ENCODE measurements at regions not wholly inside any gene's neighbourhood (a gene's known extent, or its start where the extent isn't known, plus 50 kb on each side); places are given as distances from the start of the nearest gene placed in this dataset.

DNA sequence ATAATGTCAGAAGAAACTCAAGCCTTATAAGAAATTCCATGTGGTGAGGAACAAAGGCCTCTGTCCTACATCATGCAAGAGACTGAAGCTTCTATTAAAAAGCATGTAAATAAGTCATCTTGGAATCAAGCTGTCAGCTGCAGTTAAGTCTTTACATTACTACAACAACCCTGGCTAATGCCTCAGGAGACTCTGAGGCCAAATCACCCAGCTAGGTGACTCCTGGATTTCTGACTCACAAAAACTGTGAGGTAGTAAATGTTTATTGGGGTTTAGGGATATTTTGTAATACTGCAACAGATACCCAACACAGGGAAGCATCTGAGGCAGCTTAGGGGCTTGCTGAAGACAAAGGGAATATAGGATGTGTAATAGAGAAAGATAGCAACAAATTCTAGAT lies 89.6 kb downstream of the C11orf87 start:
- H3K4me2 ChIP-seq (ENCODE audit: low read length, poor library complexity, severe bottlenecking) = no peak overlapping the region
- no peaks in the 10 kb centered on the region for H3K27me3 ChIP-seq (ENCODE audit: control insufficient read depth in 1 of 2, insufficient read depth in 1 of 2, low read length in 2 of 2)
- no peak overlapping the region for H2BK5ac ChIP-seq (ENCODE audit: low read depth, low read length, poor library complexity, severe bottlenecking)
- no peak overlapping the region for H4K91ac ChIP-seq (ENCODE audit: low read length)
- H3K9ac ChIP-seq (ENCODE audit: low read length) = no peak overlapping the region
- no peak overlapping the region for H3K18ac ChIP-seq (ENCODE audit: low read depth in 1 of 2, low read length in 2 of 2)
- H3K4me3 ChIP-seq (ENCODE audit: insufficient read depth in 1 of 2, low read depth in 1 of 2, low read length in 2 of 2) = no peak overlapping the region
- H3K23ac ChIP-seq (ENCODE audit: low read length in 2 of 2) = no peak overlapping the region
- no peak overlapping the region for H2AFZ ChIP-seq (ENCODE audit: low read depth, low read length)
- H2AK5ac ChIP-seq (ENCODE audit: low read length, severe bottlenecking) = no peak overlapping the region
- no peak overlapping the region for H2BK12ac ChIP-seq (ENCODE audit: low read length in 2 of 2)
- H2BK120ac ChIP-seq (ENCODE audit: low read depth, low read length) = no peak overlapping the region
- no peaks in the 10 kb centered on the region for H3K9me3 ChIP-seq (ENCODE audit: control insufficient read depth, low read length)
- no peak overlapping the region for H4K8ac ChIP-seq (ENCODE audit: low read length)
- H2BK15ac ChIP-seq (ENCODE audit: low read depth, poor library complexity, severe bottlenecking) = no peak overlapping the region
- H3K4ac ChIP-seq (ENCODE audit: low read depth in 1 of 2, low read length in 2 of 2) = no peak overlapping the region
- H3K36me3 ChIP-seq (ENCODE audit: control insufficient read depth in 1 of 2, insufficient read depth in 2 of 2, low read depth in 1 of 2, low read length in 2 of 2) = no peaks in the 10 kb centered on the region
- DNase-seq = no peak
- no peak overlapping the region for H3K27ac ChIP-seq (ENCODE audit: low read length, poor library complexity, severe bottlenecking)
- no peaks in the 10 kb centered on the region for H3K4me1 ChIP-seq (ENCODE audit: control insufficient read depth, insufficient read depth, low read depth, low read length)
- no peak overlapping the region for H3K14ac ChIP-seq (ENCODE audit: low read length in 2 of 2)
- no peaks in the 10 kb centered on the region for H3K79me1 ChIP-seq (replicated peaks; ENCODE audit: low read length, poor library complexity, severe bottlenecking)

DNA sequence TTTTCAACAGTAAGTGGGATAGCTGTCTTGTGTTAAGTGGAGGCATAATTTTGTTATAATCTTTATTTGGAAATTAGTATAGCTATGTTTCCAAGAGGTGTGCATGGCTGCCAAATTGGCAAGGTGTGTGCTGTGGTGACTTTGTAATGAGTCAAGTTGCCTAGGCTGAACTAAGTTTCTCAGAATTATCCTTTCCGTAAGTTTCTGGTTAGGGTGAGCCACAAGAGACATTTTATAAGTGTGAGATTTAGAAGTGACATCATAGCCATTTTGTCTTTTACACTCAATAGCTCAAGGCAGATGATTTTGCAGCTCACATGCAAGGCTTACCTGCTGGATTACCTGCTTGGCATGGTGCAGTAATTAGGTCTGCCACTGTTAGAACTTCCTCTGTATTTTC lies 90.3 kb downstream of the C11orf87 start:
- Histone ChIP-seq H3K79me1 (replicated peaks; ENCODE audit: low read length, poor library complexity, severe bottlenecking) (no peaks in the 10 kb centered on the region), H3K36me3 (ENCODE audit: control insufficient read depth in 1 of 2, insufficient read depth in 2 of 2, low read depth in 1 of 2, low read length in 2 of 2) (no peaks in the 10 kb centered on the region), H2AK5ac (ENCODE audit: low read length, severe bottlenecking) (no peak overlapping the region), H3K9me3 (ENCODE audit: control insufficient read depth, low read length) (no peaks in the 10 kb centered on the region), H3K4me1 (ENCODE audit: control insufficient read depth, insufficient read depth, low read depth, low read length) (no peaks in the 10 kb centered on the region), H2AFZ (ENCODE audit: low read depth, low read length) (no peak overlapping the region), H3K23ac (ENCODE audit: low read length in 2 of 2) (no peak overlapping the region), H4K8ac (ENCODE audit: low read length) (no peak overlapping the region), H3K27me3 (ENCODE audit: control insufficient read depth in 1 of 2, insufficient read depth in 1 of 2, low read length in 2 of 2) (no peaks in the 10 kb centered on the region), H3K4me2 (ENCODE audit: low read length, poor library complexity, severe bottlenecking) (no peak overlapping the region), H3K27ac (ENCODE audit: low read length, poor library complexity, severe bottlenecking) (no peak overlapping the region), H3K18ac (ENCODE audit: low read depth in 1 of 2, low read length in 2 of 2) (no peak overlapping the region), H3K9ac (ENCODE audit: low read length) (no peak overlapping the region), H3K4me3 (ENCODE audit: insufficient read depth in 1 of 2, low read depth in 1 of 2, low read length in 2 of 2) (no peak overlapping the region), H2BK15ac (ENCODE audit: low read depth, poor library complexity, severe bottlenecking) (no peak overlapping the region), H4K91ac (ENCODE audit: low read length) (no peak overlapping the region), H2BK120ac (ENCODE audit: low read depth, low read length) (no peak overlapping the region), H3K14ac (ENCODE audit: low read length in 2 of 2) (no peak overlapping the region), H2BK12ac (ENCODE audit: low read length in 2 of 2) (no peak overlapping the region), H2BK5ac (ENCODE audit: low read depth, low read length, poor library complexity, severe bottlenecking) (no peak overlapping the region), H3K4ac (ENCODE audit: low read depth in 1 of 2, low read length in 2 of 2) (no peak overlapping the region)
- 100% methylated on average over 1 of the region's 1 CpG for WGBS
- DNase-seq = no peak

- no peak overlapping the region for H3K23ac ChIP-seq (ENCODE audit: low read length in 2 of 2)
- H3K36me3 ChIP-seq (ENCODE audit: control insufficient read depth in 1 of 2, insufficient read depth in 2 of 2, low read depth in 1 of 2, low read length in 2 of 2) = no peaks in the 10 kb centered on the region
- no peak overlapping the region for H3K4ac ChIP-seq (ENCODE audit: low read depth in 1 of 2, low read length in 2 of 2)
- WGBS = 70% methylated on average over 2 of the region's 2 CpGs
- H3K14ac ChIP-seq (ENCODE audit: low read length in 2 of 2) = no peak overlapping the region
- no peaks in the 10 kb centered on the region for H3K4me1 ChIP-seq (ENCODE audit: control insufficient read depth, insufficient read depth, low read depth, low read length)
- no peak overlapping the region for H2BK5ac ChIP-seq (ENCODE audit: low read depth, low read length, poor library complexity, severe bottlenecking)
- no peaks in the 10 kb centered on the region for H3K27me3 ChIP-seq (ENCODE audit: control insufficient read depth in 1 of 2, insufficient read depth in 1 of 2, low read length in 2 of 2)
- no peak overlapping the region for H3K18ac ChIP-seq (ENCODE audit: low read depth in 1 of 2, low read length in 2 of 2)
- H3K4me3 ChIP-seq (ENCODE audit: insufficient read depth in 1 of 2, low read depth in 1 of 2, low read length in 2 of 2) = no peak overlapping the region
- H3K9ac ChIP-seq (ENCODE audit: low read length) = no peak overlapping the region
- H2BK120ac ChIP-seq (ENCODE audit: low read depth, low read length) = no peak overlapping the region
- H3K9me3 ChIP-seq (ENCODE audit: control insufficient read depth, low read length) = no peaks in the 10 kb centered on the region
- H3K79me1 ChIP-seq (replicated peaks; ENCODE audit: low read length, poor library complexity, severe bottlenecking) = no peaks in the 10 kb centered on the region
- no peak overlapping the region for H2AK5ac ChIP-seq (ENCODE audit: low read length, severe bottlenecking)
- no peak overlapping the region for H2BK15ac ChIP-seq (ENCODE audit: low read depth, poor library complexity, severe bottlenecking)
- H3K4me2 ChIP-seq (ENCODE audit: low read length, poor library complexity, severe bottlenecking) = no peak overlapping the region
- H4K91ac ChIP-seq (ENCODE audit: low read length) = no peak overlapping the region
- H2AFZ ChIP-seq (ENCODE audit: low read depth, low read length) = no peak overlapping the region
- H3K27ac ChIP-seq (ENCODE audit: low read length, poor library complexity, severe bottlenecking) = no peak overlapping the region
- no peak for DNase-seq
- no peak overlapping the region for H4K8ac ChIP-seq (ENCODE audit: low read length)
- H2BK12ac ChIP-seq (ENCODE audit: low read length in 2 of 2) = no peak overlapping the region
These were observed 90.7 kb downstream of the C11orf87 start for GRCh38 chr11:109512680-109513079.

- Histone ChIP-seq H3K79me1 (replicated peaks; ENCODE audit: low read length, poor library complexity, severe bottlenecking) (no peaks in the 10 kb centered on the region), H2AFZ (ENCODE audit: low read depth, low read length) (no peak overlapping the region), H3K14ac (ENCODE audit: low read length in 2 of 2) (no peak overlapping the region), H4K8ac (ENCODE audit: low read length) (no peak overlapping the region), H4K91ac (ENCODE audit: low read length) (no peak overlapping the region), H3K9ac (ENCODE audit: low read length) (no peak overlapping the region), H3K27ac (ENCODE audit: low read length, poor library complexity, severe bottlenecking) (no peak overlapping the region), H2AK5ac (ENCODE audit: low read length, severe bottlenecking) (peak overlapping the region; percentile 21), H3K4me2 (ENCODE audit: low read length, poor library complexity, severe bottlenecking) (no peak overlapping the region), H3K4me3 (ENCODE audit: insufficient read depth in 1 of 2, low read depth in 1 of 2, low read length in 2 of 2) (no peak overlapping the region), H3K4ac (ENCODE audit: low read depth in 1 of 2, low read length in 2 of 2) (no peak overlapping the region), H2BK15ac (ENCODE audit: low read depth, poor library complexity, severe bottlenecking) (no peak overlapping the region), H3K9me3 (ENCODE audit: control insufficient read depth, low read length) (no peaks in the 10 kb centered on the region), H2BK5ac (ENCODE audit: low read depth, low read length, poor library complexity, severe bottlenecking) (no peak overlapping the region), H2BK12ac (ENCODE audit: low read length in 2 of 2) (no peak overlapping the region), H3K36me3 (ENCODE audit: control insufficient read depth in 1 of 2, insufficient read depth in 2 of 2, low read depth in 1 of 2, low read length in 2 of 2) (no peaks in the 10 kb centered on the region), H3K4me1 (ENCODE audit: control insufficient read depth, insufficient read depth, low read depth, low read length) (no peaks in the 10 kb centered on the region), H2BK120ac (ENCODE audit: low read depth, low read length) (no peak overlapping the region), H3K23ac (ENCODE audit: low read length in 2 of 2) (no peak overlapping the region), H3K27me3 (ENCODE audit: control insufficient read depth in 1 of 2, insufficient read depth in 1 of 2, low read length in 2 of 2) (no peaks in the 10 kb centered on the region), H3K18ac (ENCODE audit: low read depth in 1 of 2, low read length in 2 of 2) (no peak overlapping the region)
- WGBS = 71% methylated on average over 2 of the region's 2 CpGs
- no peak for DNase-seq
These were observed 92.5 kb downstream of the C11orf87 start for GRCh38 chr11:109514313-109515018.

Data from mesenchymal stem cell (in vitro differentiated cells and primary cell).